ENCODE measurements at regions not wholly inside any gene's neighbourhood (a gene's known extent, or its start where the extent isn't known, plus 50 kb on each side); places are given as distances from the start of the nearest gene placed in this dataset.

GRCh38 chr2:150190546-150190945 is 296.9 kb downstream of the RND3 start:
- no peak for TF ChIP-seq CTCF (conservative IDR thresholded peaks at IDR 0.05; ENCODE audit: low read length)
- no peak for TF ChIP-seq EZH2phosphoT487 (IDR thresholded peaks at IDR 0.05; ENCODE audit: borderline replicate concordance)

Measured in Loucy (cell line).